ENCODE measurements at regions not wholly inside any gene's neighbourhood (a gene's known extent, or its start where the extent isn't known, plus 50 kb on each side); places are given as distances from the start of the nearest gene placed in this dataset.

- DNase-seq = no peak
- Histone ChIP-seq H3K27ac (ENCODE audit: insufficient read depth in 1 of 2, low read depth in 1 of 2, low read length in 2 of 2, poor library complexity in 1 of 2, severe bottlenecking in 2 of 2) (no peak overlapping the region), H3K36me3 (ENCODE audit: control insufficient read depth in 4 of 4, insufficient read depth in 4 of 4, low read length in 3 of 4) (no peaks in the 10 kb centered on the region), H3K9me3 (ENCODE audit: control extremely low read depth in 1 of 5, control insufficient read depth in 4 of 5, insufficient read depth in 2 of 5, low read depth in 1 of 5, low read length in 4 of 5) (no peaks in the 10 kb centered on the region), H3K4me1 (ENCODE audit: control extremely low read depth in 1 of 4, control insufficient read depth in 4 of 4, insufficient read depth in 4 of 4, low read length in 3 of 4) (peaks cover 0 to 13% (median 0%) of the 10 kb centered on the region in 4 experiments), H3K27me3 (replicated peaks in 2 of 5; ENCODE audit: control insufficient read depth in 4 of 5, insufficient read depth in 5 of 5, low read length in 4 of 5) (peaks cover 0 to 3% (median 0%) of the 10 kb centered on the region in 5 experiments), H3K4me3 (ENCODE audit: control insufficient read depth in 1 of 7, extremely low read depth in 1 of 7, insufficient read depth in 4 of 7, low read depth in 2 of 7, low read length in 6 of 7) (no peak overlapping the region)
- no CpG with 5 or more reads among the region's 2 CpGs for WGBS (ENCODE audit: insufficient coverage)
- POLR2A ChIA-PET = no interaction called here
- CTCF ChIA-PET = no interaction called here
These were observed 793.6 kb downstream of the UQCRFS1 start for GRCh38 chr19:28419312-28419711.

GRCh38 chr19:28417361-28417760 is 795.6 kb downstream of the UQCRFS1 start:
- Histone ChIP-seq H3K27ac (ENCODE audit: insufficient read depth in 1 of 2, low read depth in 1 of 2, low read length in 2 of 2, poor library complexity in 1 of 2, severe bottlenecking in 2 of 2) (no peak overlapping the region), H3K4me1 (ENCODE audit: control extremely low read depth in 1 of 4, control insufficient read depth in 4 of 4, insufficient read depth in 4 of 4, low read length in 3 of 4) (peaks cover 0 to 14% (median 0%) of the 10 kb centered on the region in 4 experiments), H3K9me3 (ENCODE audit: control extremely low read depth in 1 of 5, control insufficient read depth in 4 of 5, insufficient read depth in 2 of 5, low read depth in 1 of 5, low read length in 4 of 5) (no peaks in the 10 kb centered on the region), H3K36me3 (ENCODE audit: control insufficient read depth in 4 of 4, insufficient read depth in 4 of 4, low read length in 3 of 4) (no peaks in the 10 kb centered on the region), H3K27me3 (replicated peaks in 2 of 5; ENCODE audit: control insufficient read depth in 4 of 5, insufficient read depth in 5 of 5, low read length in 4 of 5) (no peaks in the 10 kb centered on the region), H3K4me3 (ENCODE audit: control insufficient read depth in 1 of 7, extremely low read depth in 1 of 7, insufficient read depth in 4 of 7, low read depth in 2 of 7, low read length in 6 of 7) (no peak overlapping the region)
- CTCF ChIA-PET = no interaction called here
- POLR2A ChIA-PET = no interaction called here
- no peak for DNase-seq
- WGBS (ENCODE audit: insufficient coverage) = 81% methylated on average over 5 of the region's 5 CpGs

- Histone ChIP-seq H3K27ac (ENCODE audit: insufficient read depth in 1 of 2, low read depth in 1 of 2, low read length in 2 of 2, poor library complexity in 1 of 2, severe bottlenecking in 2 of 2) (no peak overlapping the region), H3K36me3 (ENCODE audit: control insufficient read depth in 4 of 4, insufficient read depth in 4 of 4, low read length in 3 of 4) (no peaks in the 10 kb centered on the region), H3K4me3 (ENCODE audit: control insufficient read depth in 1 of 7, extremely low read depth in 1 of 7, insufficient read depth in 4 of 7, low read depth in 2 of 7, low read length in 6 of 7) (no peak overlapping the region), H3K4me1 (ENCODE audit: control extremely low read depth in 1 of 4, control insufficient read depth in 4 of 4, insufficient read depth in 4 of 4, low read length in 3 of 4) (peaks cover 0 to 12% (median 0%) of the 10 kb centered on the region in 4 experiments), H3K9me3 (ENCODE audit: control extremely low read depth in 1 of 5, control insufficient read depth in 4 of 5, insufficient read depth in 2 of 5, low read depth in 1 of 5, low read length in 4 of 5) (no peaks in the 10 kb centered on the region), H3K27me3 (replicated peaks in 2 of 5; ENCODE audit: control insufficient read depth in 4 of 5, insufficient read depth in 5 of 5, low read length in 4 of 5) (no peaks in the 10 kb centered on the region)
- no peak for DNase-seq
- POLR2A ChIA-PET = no interaction called here
- whole genome bisulfite sequencing (ENCODE audit: insufficient coverage) = no CpG with 5 or more reads among the region's 1 CpG
- CTCF ChIA-PET = interaction anchor here (1.1 kb wide), 1 partner anchor 13 kb away, joined by 3 read pairs; no protein-coding TSS in a partner anchor
These were observed 796.7 kb downstream of the UQCRFS1 start for GRCh38 chr19:28416245-28416644.

GRCh38 chr19:28414748-28415147 is 798.2 kb downstream of the UQCRFS1 start:
- H3K36me3 ChIP-seq (ENCODE audit: control insufficient read depth in 4 of 4, insufficient read depth in 4 of 4, low read length in 3 of 4) = no peaks in the 10 kb centered on the region
- H3K27ac ChIP-seq (ENCODE audit: insufficient read depth in 1 of 2, low read depth in 1 of 2, low read length in 2 of 2, poor library complexity in 1 of 2, severe bottlenecking in 2 of 2) = no peak overlapping the region
- peaks cover 0 to 3% (median 0%) of the 10 kb centered on the region in 5 experiments for H3K27me3 ChIP-seq (replicated peaks in 2 of 5; ENCODE audit: control insufficient read depth in 4 of 5, insufficient read depth in 5 of 5, low read length in 4 of 5)
- DNase-seq = peak in 1 of 3 donors; percentile 23
- ChIA-PET CTCF (no interaction called here), POLR2A (no interaction called here)
- H3K4me1 ChIP-seq (ENCODE audit: control extremely low read depth in 1 of 4, control insufficient read depth in 4 of 4, insufficient read depth in 4 of 4, low read length in 3 of 4) = peaks cover 0 to 9% (median 0%) of the 10 kb centered on the region in 4 experiments
- 60% methylated on average over 2 of the region's 3 CpGs for WGBS (ENCODE audit: insufficient coverage)
- no peak overlapping the region for H3K4me3 ChIP-seq (ENCODE audit: control insufficient read depth in 1 of 7, extremely low read depth in 1 of 7, insufficient read depth in 4 of 7, low read depth in 2 of 7, low read length in 6 of 7)
- H3K9me3 ChIP-seq (ENCODE audit: control extremely low read depth in 1 of 5, control insufficient read depth in 4 of 5, insufficient read depth in 2 of 5, low read depth in 1 of 5, low read length in 4 of 5) = no peaks in the 10 kb centered on the region

- 96% methylated on average over 4 of the region's 5 CpGs for WGBS (ENCODE audit: insufficient coverage)
- CTCF ChIA-PET = interaction anchor here (0.9 kb wide), 1 partner anchor 9 kb away, joined by 3 read pairs; no protein-coding TSS in a partner anchor
- POLR2A ChIA-PET = no interaction called here
- Histone ChIP-seq H3K27ac (ENCODE audit: insufficient read depth in 1 of 2, low read depth in 1 of 2, low read length in 2 of 2, poor library complexity in 1 of 2, severe bottlenecking in 2 of 2) (no peak overlapping the region), H3K27me3 (replicated peaks in 2 of 5; ENCODE audit: control insufficient read depth in 4 of 5, insufficient read depth in 5 of 5, low read length in 4 of 5) (peaks cover 0 to 3% (median 0%) of the 10 kb centered on the region in 5 experiments), H3K36me3 (ENCODE audit: control insufficient read depth in 4 of 4, insufficient read depth in 4 of 4, low read length in 3 of 4) (no peaks in the 10 kb centered on the region), H3K9me3 (ENCODE audit: control extremely low read depth in 1 of 5, control insufficient read depth in 4 of 5, insufficient read depth in 2 of 5, low read depth in 1 of 5, low read length in 4 of 5) (no peaks in the 10 kb centered on the region), H3K4me3 (ENCODE audit: control insufficient read depth in 1 of 7, extremely low read depth in 1 of 7, insufficient read depth in 4 of 7, low read depth in 2 of 7, low read length in 6 of 7) (no peak overlapping the region), H3K4me1 (ENCODE audit: control extremely low read depth in 1 of 4, control insufficient read depth in 4 of 4, insufficient read depth in 4 of 4, low read length in 3 of 4) (peaks cover 4 to 36% (median 22%) of the 10 kb centered on the region in 4 experiments)
- no peak for DNase-seq
These were observed 803.1 kb downstream of the UQCRFS1 start for GRCh38 chr19:28409859-28410258.

- H3K4me1 ChIP-seq (ENCODE audit: control extremely low read depth in 1 of 4, control insufficient read depth in 4 of 4, insufficient read depth in 4 of 4, low read length in 3 of 4) = peaks cover 4 to 55% (median 41%) of the 10 kb centered on the region in 4 experiments
- H3K4me3 ChIP-seq (ENCODE audit: control insufficient read depth in 1 of 7, extremely low read depth in 1 of 7, insufficient read depth in 4 of 7, low read depth in 2 of 7, low read length in 6 of 7) = no peak overlapping the region
- CTCF ChIA-PET = no interaction called here
- H3K27ac ChIP-seq (ENCODE audit: insufficient read depth in 1 of 2, low read depth in 1 of 2, low read length in 2 of 2, poor library complexity in 1 of 2, severe bottlenecking in 2 of 2) = no peak overlapping the region
- peaks cover 0 to 3% (median 0%) of the 10 kb centered on the region in 5 experiments for H3K27me3 ChIP-seq (replicated peaks in 2 of 5; ENCODE audit: control insufficient read depth in 4 of 5, insufficient read depth in 5 of 5, low read length in 4 of 5)
- H3K36me3 ChIP-seq (ENCODE audit: control insufficient read depth in 4 of 4, insufficient read depth in 4 of 4, low read length in 3 of 4) = no peaks in the 10 kb centered on the region
- POLR2A ChIA-PET = no interaction called here
- WGBS (ENCODE audit: insufficient coverage) = no CpG with 5 or more reads among the region's 2 CpGs
- no peaks in the 10 kb centered on the region for H3K9me3 ChIP-seq (ENCODE audit: control extremely low read depth in 1 of 5, control insufficient read depth in 4 of 5, insufficient read depth in 2 of 5, low read depth in 1 of 5, low read length in 4 of 5)
- no peak for DNase-seq
These were observed 806.0 kb downstream of the UQCRFS1 start for GRCh38 chr19:28406966-28407365.

- Histone ChIP-seq H3K36me3 (ENCODE audit: control insufficient read depth in 4 of 4, insufficient read depth in 4 of 4, low read length in 3 of 4) (no peaks in the 10 kb centered on the region), H3K27ac (ENCODE audit: insufficient read depth in 1 of 2, low read depth in 1 of 2, low read length in 2 of 2, poor library complexity in 1 of 2, severe bottlenecking in 2 of 2) (no peak overlapping the region), H3K27me3 (replicated peaks in 2 of 5; ENCODE audit: control insufficient read depth in 4 of 5, insufficient read depth in 5 of 5, low read length in 4 of 5) (peaks cover 0 to 3% (median 0%) of the 10 kb centered on the region in 5 experiments), H3K4me1 (ENCODE audit: control extremely low read depth in 1 of 4, control insufficient read depth in 4 of 4, insufficient read depth in 4 of 4, low read length in 3 of 4) (peaks cover 4 to 66% (median 48%) of the 10 kb centered on the region in 4 experiments), H3K9me3 (ENCODE audit: control extremely low read depth in 1 of 5, control insufficient read depth in 4 of 5, insufficient read depth in 2 of 5, low read depth in 1 of 5, low read length in 4 of 5) (no peaks in the 10 kb centered on the region), H3K4me3 (ENCODE audit: control insufficient read depth in 1 of 7, extremely low read depth in 1 of 7, insufficient read depth in 4 of 7, low read depth in 2 of 7, low read length in 6 of 7) (peak overlapping the region in 3 of 7 experiments; percentile 6 to 67 (median 28))
- 96% methylated on average over 10 of the region's 13 CpGs for WGBS (ENCODE audit: insufficient coverage)
- ChIA-PET POLR2A (no interaction called here), CTCF (no interaction called here)
- no peak for DNase-seq
These were observed 807.6 kb downstream of the UQCRFS1 start for GRCh38 chr19:28405346-28405742.

All from common myeloid progenitor, CD34-positive (primary cell).